ENCODE measurements at regions not wholly inside any gene's neighbourhood (a gene's known extent, or its start where the extent isn't known, plus 50 kb on each side); places are given as distances from the start of the nearest gene placed in this dataset.

- Histone ChIP-seq H3K27me3 (replicated peaks; ENCODE audit: insufficient read depth, low read depth, low read length, poor library complexity) (no peaks in the 10 kb centered on the region), H3K4me3 (ENCODE audit: low read depth, low read length, poor library complexity, severe bottlenecking) (no peak overlapping the region), H3K27ac (ENCODE audit: low read depth, low read length, poor library complexity, severe bottlenecking) (no peak overlapping the region), H3K4me1 (ENCODE audit: insufficient read depth, low read length, poor library complexity, severe bottlenecking) (no peaks in the 10 kb centered on the region), H3K9me3 (ENCODE audit: low read depth, low read length, poor library complexity, severe bottlenecking) (peaks cover 18% of the 10 kb centered on the region), H3K36me3 (ENCODE audit: insufficient read depth, low read length, poor library complexity, severe bottlenecking) (no peaks in the 10 kb centered on the region)
- no TSS peak for BruUV-seq (replicated peaks)
- POLR2A ChIA-PET (ENCODE audit: low non-redundant PET), result no interaction called here
- TF ChIP-seq EZH2 (IDR thresholded peaks at IDR 0.05; ENCODE audit: borderline replicate concordance, low read depth, low read length, poor library complexity, severe bottlenecking) (no peak), CTCF (conservative IDR thresholded peaks at IDR 0.05; ENCODE audit: low read depth, low read length) (no peak)
- DNase-seq (ENCODE audit: low spot score), result no peak
- CTCF ChIA-PET, result no interaction called here
- intact Hi-C loops (cut with micrococcal nuclease; ENCODE audit: unreplicated experiment), result no loop called here
Observed at GRCh38 chr21:17003258-17003615, 509.6 kb upstream of the CXADR start.

- Histone ChIP-seq H3K4me3 (ENCODE audit: low read depth, low read length, poor library complexity, severe bottlenecking) (no peak overlapping the region), H3K27ac (ENCODE audit: low read depth, low read length, poor library complexity, severe bottlenecking) (no peak overlapping the region), H3K36me3 (ENCODE audit: insufficient read depth, low read length, poor library complexity, severe bottlenecking) (no peaks in the 10 kb centered on the region), H3K4me1 (ENCODE audit: insufficient read depth, low read length, poor library complexity, severe bottlenecking) (no peaks in the 10 kb centered on the region), H3K27me3 (replicated peaks; ENCODE audit: insufficient read depth, low read depth, low read length, poor library complexity) (no peaks in the 10 kb centered on the region), H3K9me3 (ENCODE audit: low read depth, low read length, poor library complexity, severe bottlenecking) (peaks cover 13% of the 10 kb centered on the region)
- DNase-seq (ENCODE audit: low spot score), result no peak
- intact Hi-C loops (cut with micrococcal nuclease; ENCODE audit: unreplicated experiment), result no loop called here
- ChIA-PET POLR2A (ENCODE audit: low non-redundant PET) (no interaction called here), CTCF (no interaction called here)
- no peak for TF ChIP-seq EZH2 (IDR thresholded peaks at IDR 0.05; ENCODE audit: borderline replicate concordance, low read depth, low read length, poor library complexity, severe bottlenecking)
- no peak for TF ChIP-seq CTCF (conservative IDR thresholded peaks at IDR 0.05; ENCODE audit: low read depth, low read length)
- no TSS peak for BruUV-seq (replicated peaks)
Observed at GRCh38 chr21:17003763-17004373, 509.0 kb upstream of the CXADR start.

GRCh38 chr21:17032141-17032655 is 480.6 kb upstream of the CXADR start:
- Histone ChIP-seq H3K4me3 (ENCODE audit: low read depth, low read length, poor library complexity, severe bottlenecking) (no peak overlapping the region), H3K27ac (ENCODE audit: low read depth, low read length, poor library complexity, severe bottlenecking) (no peak overlapping the region), H3K4me1 (ENCODE audit: insufficient read depth, low read length, poor library complexity, severe bottlenecking) (no peaks in the 10 kb centered on the region), H3K36me3 (ENCODE audit: insufficient read depth, low read length, poor library complexity, severe bottlenecking) (no peaks in the 10 kb centered on the region), H3K9me3 (ENCODE audit: low read depth, low read length, poor library complexity, severe bottlenecking) (peaks cover under 1% of the 10 kb centered on the region), H3K27me3 (replicated peaks; ENCODE audit: insufficient read depth, low read depth, low read length, poor library complexity) (no peaks in the 10 kb centered on the region)
- BruUV-seq (replicated peaks), result no TSS peak
- ChIA-PET CTCF (no interaction called here), POLR2A (ENCODE audit: low non-redundant PET) (no interaction called here)
- no peak for DNase-seq (ENCODE audit: low spot score)
- TF ChIP-seq CTCF (conservative IDR thresholded peaks at IDR 0.05; ENCODE audit: low read depth, low read length) (no peak), EZH2 (IDR thresholded peaks at IDR 0.05; ENCODE audit: borderline replicate concordance, low read depth, low read length, poor library complexity, severe bottlenecking) (no peak)
- intact Hi-C loops (cut with micrococcal nuclease; ENCODE audit: unreplicated experiment), result no loop called here

Measured in A673 (cell line).